HEK293 (cell line): ENCODE measurements at regions not wholly inside any gene's neighbourhood (a gene's known extent, or its start where the extent isn't known, plus 50 kb on each side); places are given as distances from the start of the nearest gene placed in this dataset.

Experiments used
- CTCF ChIA-PET: fragments of 350-600 bp; formaldehyde crosslinking; extraction: SDS; loops from one replicate; lab custom pipeline; 2021; ENCODE audit warnings: antibody characterized with exemption; lab: Yijun Ruan, JAX
- POLR2A ChIA-PET: fragments of 300-600 bp; formaldehyde crosslinking; extraction: SDS; loops from one replicate; lab custom pipeline; 2020; ENCODE audit warnings: antibody characterized with exemption, inconsistent platforms; lab: Yijun Ruan, JAX
- H3K27ac ChIP-seq: fragments of 200-500 bp; sonication (Bioruptor generic); 2 replicates; pipeline ENCODE4 v1.5.1; 2014; ENCODE audit warnings: low read depth, low read length, control low read depth, inconsistent platforms; ENCODE audit errors: extremely low read depth
- H3K36me3 ChIP-seq, 2 experiments: fragments of 200-500 bp in 1 of 2; sonication (Bioruptor generic) in 1 of 2; 1 replicate in 1 of 2; 2 replicates in 1 of 2; pipeline ENCODE4 v1.5.1; 2014 to 2017; ENCODE audit warnings: inconsistent platforms in 2 of 2, low read length in 2 of 2; ENCODE audit not compliant: control insufficient read depth in 2 of 2, insufficient read depth in 1 of 2
- H3K4me1 ChIP-seq: fragments of 200-500 bp; sonication (Bioruptor generic); 2 replicates; pipeline ENCODE4 v1.5.1; 2014; ENCODE audit warnings: mild to moderate bottlenecking, low read length, inconsistent platforms; ENCODE audit not compliant: control insufficient read depth, insufficient read depth
- H3K4me3 ChIP-seq: 2 replicates; pipeline ENCODE4 v1.5.1; 2011; ENCODE audit warnings: low read depth, mild to moderate bottlenecking, control low read depth, low read length, moderate library complexity
- H3K9me3 ChIP-seq: fragments of 200-500 bp; sonication (Bioruptor generic); 2 replicates; pipeline ENCODE4 v1.5.1; 2014; ENCODE audit warnings: low read depth, low read length, inconsistent platforms; ENCODE audit not compliant: control insufficient read depth, insufficient read depth
- GLIS2 ChIP-seq: fragments of 450-650 bp; formaldehyde crosslinking; IDR thresholded peaks from 2 replicates; pipeline ENCODE4 v1.5.1; 2016; ENCODE audit warnings: missing biosample characterization, missing genetic modification characterization
- KLF9 ChIP-seq: fragments of 450-650 bp; formaldehyde crosslinking; IDR thresholded peaks from 2 replicates; pipeline ENCODE4 v1.5.1; 2016; ENCODE audit warnings: missing biosample characterization, missing genetic modification characterization, low read depth
- RBAK ChIP-seq: fragments of 450-650 bp; formaldehyde crosslinking; IDR thresholded peaks from 2 replicates; pipeline ENCODE4 v1.5.1; 2016; ENCODE audit warnings: missing biosample characterization, missing genetic modification characterization
- WT1 ChIP-seq: fragments of 450-650 bp; formaldehyde crosslinking; IDR thresholded peaks from 2 replicates; pipeline ENCODE4 v1.5.1; 2016; ENCODE audit warnings: missing biosample characterization, missing genetic modification characterization
- ZNF132 ChIP-seq: fragments of 450-650 bp; formaldehyde crosslinking; IDR thresholded peaks from 2 replicates; pipeline ENCODE4 v1.5.1; 2017; ENCODE audit warnings: missing biosample characterization, missing genetic modification characterization, borderline replicate concordance
- ZNF133 ChIP-seq: fragments of 450-650 bp; formaldehyde crosslinking; IDR thresholded peaks from 2 replicates; pipeline ENCODE4 v1.5.1; 2016; ENCODE audit warnings: missing biosample characterization, missing genetic modification characterization
- ZNF146 ChIP-seq: fragments of 450-650 bp; formaldehyde crosslinking; IDR thresholded peaks from 2 replicates; pipeline ENCODE4 v1.5.1; 2016; ENCODE audit warnings: missing biosample characterization, missing genetic modification characterization
- ZNF426 ChIP-seq: fragments of 450-650 bp; formaldehyde crosslinking; IDR thresholded peaks from 2 replicates; pipeline ENCODE4 v1.5.1; 2017; ENCODE audit warnings: missing biosample characterization, missing genetic modification characterization, mild to moderate bottlenecking, inconsistent platforms, moderate library complexity
- ZNF501 ChIP-seq: fragments of 450-650 bp; formaldehyde crosslinking; IDR thresholded peaks from 2 replicates; pipeline ENCODE4 v1.5.1; 2016; ENCODE audit warnings: missing biosample characterization, missing genetic modification characterization
- ZNF521 ChIP-seq: fragments of 450-650 bp; formaldehyde crosslinking; IDR thresholded peaks from 2 replicates; pipeline ENCODE4 v1.5.1; 2017; ENCODE audit warnings: missing biosample characterization, mild to moderate bottlenecking, missing genetic modification characterization
- ZNF561 ChIP-seq: fragments of 450-650 bp; IDR thresholded peaks from 2 replicates; pipeline ENCODE4 v1.5.1; 2018; ENCODE audit warnings: missing biosample characterization, missing genetic modification characterization, borderline replicate concordance
- ZNF76 ChIP-seq: fragments of 450-650 bp; formaldehyde crosslinking; IDR thresholded peaks from 2 replicates; pipeline ENCODE4; 2016; ENCODE audit warnings: low read depth, missing biosample characterization, missing genetic modification characterization, borderline replicate concordance
- ZNF777 ChIP-seq: fragments of 450-650 bp; formaldehyde crosslinking; IDR thresholded peaks from 2 replicates; pipeline ENCODE4 v1.5.1; 2017; ENCODE audit warnings: missing biosample characterization, missing genetic modification characterization, borderline replicate concordance
- TF ChIP-seq, protein P1 (sequence below): fragments of 450-650 bp; formaldehyde crosslinking; conservative IDR thresholded peaks from 2 replicates; pipeline ENCODE4 v1.5.1; 2016; ENCODE audit warnings: low read depth, missing biosample characterization, missing genetic modification characterization
- TF ChIP-seq, protein P2 (sequence below): fragments of 450-650 bp; formaldehyde crosslinking; IDR thresholded peaks from 2 replicates; pipeline ENCODE4 v1.5.1; 2017; ENCODE audit warnings: missing biosample characterization, missing genetic modification characterization
- TF ChIP-seq, protein P3 (sequence below): fragments of 450-650 bp; formaldehyde crosslinking; IDR thresholded peaks from 2 replicates; pipeline ENCODE4 v1.5.1; 2016; ENCODE audit warnings: missing biosample characterization, missing genetic modification characterization
- TF ChIP-seq, protein P4 (sequence below): fragments of 450-650 bp; formaldehyde crosslinking; IDR thresholded peaks from 2 replicates; pipeline ENCODE4 v1.5.1; 2016; ENCODE audit warnings: missing biosample characterization, missing genetic modification characterization
- TF ChIP-seq, protein P5 (sequence below): fragments of 450-650 bp; formaldehyde crosslinking; IDR thresholded peaks from 2 replicates; pipeline ENCODE4 v1.5.1; 2016; ENCODE audit warnings: missing biosample characterization, missing genetic modification characterization, low read depth

DNA sequence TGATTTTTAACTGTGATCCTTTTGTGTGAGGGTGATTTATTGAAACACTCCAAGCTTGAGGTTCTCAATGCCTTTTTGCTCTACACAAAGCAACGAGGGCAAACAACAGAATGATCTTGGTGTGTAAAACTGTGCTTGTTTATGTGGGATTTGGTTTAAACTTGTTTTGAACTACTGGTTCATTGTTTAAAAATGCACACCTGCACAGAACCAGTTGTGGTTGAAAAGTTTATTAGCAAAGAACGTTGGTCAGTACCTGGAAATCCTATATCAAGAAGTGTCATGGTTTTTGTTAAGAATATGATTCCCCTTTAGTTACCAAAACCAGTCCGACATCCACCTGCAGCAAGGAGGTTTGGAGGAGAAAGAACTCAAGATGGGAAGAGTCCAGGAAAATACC, 239.4 kb downstream of the WNT5A start (continued):
- TF ChIP-seq, protein P1, sequence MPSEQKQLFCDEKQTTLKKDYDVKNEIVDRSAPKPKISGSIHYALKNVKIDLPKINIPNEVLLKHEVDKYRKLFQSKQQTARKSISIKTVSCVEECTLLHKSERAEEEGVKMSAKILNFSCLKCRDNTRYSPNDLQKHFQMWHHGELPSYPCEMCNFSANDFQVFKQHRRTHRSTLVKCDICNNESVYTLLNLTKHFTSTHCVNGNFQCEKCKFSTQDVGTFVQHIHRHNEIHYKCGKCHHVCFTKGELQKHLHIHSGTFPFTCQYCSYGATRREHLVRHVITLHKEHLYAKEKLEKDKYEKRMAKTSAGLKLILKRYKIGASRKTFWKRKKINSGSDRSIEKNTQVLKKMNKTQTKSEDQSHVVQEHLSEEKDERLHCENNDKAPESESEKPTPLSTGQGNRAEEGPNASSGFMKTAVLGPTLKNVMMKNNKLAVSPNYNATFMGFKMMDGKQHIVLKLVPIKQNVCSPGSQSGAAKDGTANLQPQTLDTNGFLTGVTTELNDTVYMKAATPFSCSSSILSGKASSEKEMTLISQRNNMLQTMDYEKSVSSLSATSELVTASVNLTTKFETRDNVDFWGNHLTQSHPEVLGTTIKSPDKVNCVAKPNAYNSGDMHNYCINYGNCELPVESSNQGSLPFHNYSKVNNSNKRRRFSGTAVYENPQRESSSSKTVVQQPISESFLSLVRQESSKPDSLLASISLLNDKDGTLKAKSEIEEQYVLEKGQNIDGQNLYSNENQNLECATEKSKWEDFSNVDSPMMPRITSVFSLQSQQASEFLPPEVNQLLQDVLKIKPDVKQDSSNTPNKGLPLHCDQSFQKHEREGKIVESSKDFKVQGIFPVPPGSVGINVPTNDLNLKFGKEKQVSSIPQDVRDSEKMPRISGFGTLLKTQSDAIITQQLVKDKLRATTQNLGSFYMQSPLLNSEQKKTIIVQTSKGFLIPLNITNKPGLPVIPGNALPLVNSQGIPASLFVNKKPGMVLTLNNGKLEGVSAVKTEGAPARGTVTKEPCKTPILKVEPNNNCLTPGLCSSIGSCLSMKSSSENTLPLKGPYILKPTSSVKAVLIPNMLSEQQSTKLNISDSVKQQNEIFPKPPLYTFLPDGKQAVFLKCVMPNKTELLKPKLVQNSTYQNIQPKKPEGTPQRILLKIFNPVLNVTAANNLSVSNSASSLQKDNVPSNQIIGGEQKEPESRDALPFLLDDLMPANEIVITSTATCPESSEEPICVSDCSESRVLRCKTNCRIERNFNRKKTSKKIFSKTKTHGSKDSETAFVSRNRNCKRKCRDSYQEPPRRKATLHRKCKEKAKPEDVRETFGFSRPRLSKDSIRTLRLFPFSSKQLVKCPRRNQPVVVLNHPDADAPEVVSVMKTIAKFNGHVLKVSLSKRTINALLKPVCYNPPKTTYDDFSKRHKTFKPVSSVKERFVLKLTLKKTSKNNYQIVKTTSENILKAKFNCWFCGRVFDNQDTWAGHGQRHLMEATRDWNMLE (tag by site-specific recombination), result no peak

DNA sequence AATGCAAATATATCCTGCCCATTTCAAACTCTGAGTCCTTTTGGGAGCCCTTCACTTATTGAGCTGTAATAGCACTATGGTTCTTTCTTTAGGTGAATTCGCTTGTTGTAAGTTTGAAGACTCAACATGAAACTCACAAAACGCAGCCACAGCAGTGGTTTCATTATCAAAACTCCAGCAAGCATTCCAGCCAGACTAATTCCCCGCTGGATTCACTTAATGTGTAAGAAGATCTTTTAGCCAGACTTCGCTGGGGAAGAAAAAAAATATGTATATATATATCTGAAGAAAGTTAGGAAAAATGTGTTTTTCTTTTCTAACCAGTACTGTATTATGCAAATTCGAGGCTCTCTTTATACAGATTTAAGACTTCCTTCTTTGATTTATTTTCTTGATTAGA, 241.1 kb downstream of the WNT5A start:
- CTCF ChIA-PET, result no interaction called here

DNA sequence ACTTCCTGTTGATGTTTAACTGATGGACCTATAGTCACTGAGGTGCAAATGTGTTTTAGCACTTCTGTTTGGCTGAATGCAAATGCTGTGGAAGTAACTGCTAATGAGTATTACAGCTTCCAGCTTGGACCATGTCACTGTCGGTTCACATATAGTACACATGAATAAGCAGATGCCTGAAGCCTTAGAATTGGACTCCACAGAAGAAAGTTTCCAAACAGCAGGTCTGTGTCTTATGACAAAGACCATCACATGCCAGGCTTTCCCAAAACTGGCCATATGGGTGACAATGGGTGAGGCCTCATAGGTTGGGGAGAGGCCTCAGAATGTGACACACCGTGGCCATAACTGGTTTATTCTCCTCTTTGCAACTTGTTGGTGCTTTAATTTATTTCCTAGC, 241.8 kb downstream of the WNT5A start:
- TF ChIP-seq ZNF501 (no peak), RBAK (tag by site-specific recombination) (no peak)
- Histone ChIP-seq H3K27ac (no peak overlapping the region), H3K36me3 (no peaks in the 10 kb centered on the region), H3K9me3 (no peaks in the 10 kb centered on the region), H3K4me1 (0 out of 2 replicates have a peak, but pooled peaks cover 2% of the 10 kb centered on the region), H3K4me3 (no peak overlapping the region)
- CTCF ChIA-PET, result no interaction called here
- POLR2A ChIA-PET, result no interaction called here

More for the DNA sequence above, 241.1 kb downstream of the WNT5A start:
- Histone ChIP-seq H3K4me1 (0 out of 2 replicates have a peak, but pooled peaks cover 2% of the 10 kb centered on the region), H3K27ac (no peak overlapping the region), H3K4me3 (no peak overlapping the region), H3K36me3 (no peaks in the 10 kb centered on the region), H3K9me3 (no peaks in the 10 kb centered on the region)
- POLR2A ChIA-PET, result interaction anchor here (0.5 kb wide), 1 partner anchor 43 kb away, joined by 3 read pairs; no protein-coding TSS in a partner anchor
- TF ChIP-seq, protein P2, sequence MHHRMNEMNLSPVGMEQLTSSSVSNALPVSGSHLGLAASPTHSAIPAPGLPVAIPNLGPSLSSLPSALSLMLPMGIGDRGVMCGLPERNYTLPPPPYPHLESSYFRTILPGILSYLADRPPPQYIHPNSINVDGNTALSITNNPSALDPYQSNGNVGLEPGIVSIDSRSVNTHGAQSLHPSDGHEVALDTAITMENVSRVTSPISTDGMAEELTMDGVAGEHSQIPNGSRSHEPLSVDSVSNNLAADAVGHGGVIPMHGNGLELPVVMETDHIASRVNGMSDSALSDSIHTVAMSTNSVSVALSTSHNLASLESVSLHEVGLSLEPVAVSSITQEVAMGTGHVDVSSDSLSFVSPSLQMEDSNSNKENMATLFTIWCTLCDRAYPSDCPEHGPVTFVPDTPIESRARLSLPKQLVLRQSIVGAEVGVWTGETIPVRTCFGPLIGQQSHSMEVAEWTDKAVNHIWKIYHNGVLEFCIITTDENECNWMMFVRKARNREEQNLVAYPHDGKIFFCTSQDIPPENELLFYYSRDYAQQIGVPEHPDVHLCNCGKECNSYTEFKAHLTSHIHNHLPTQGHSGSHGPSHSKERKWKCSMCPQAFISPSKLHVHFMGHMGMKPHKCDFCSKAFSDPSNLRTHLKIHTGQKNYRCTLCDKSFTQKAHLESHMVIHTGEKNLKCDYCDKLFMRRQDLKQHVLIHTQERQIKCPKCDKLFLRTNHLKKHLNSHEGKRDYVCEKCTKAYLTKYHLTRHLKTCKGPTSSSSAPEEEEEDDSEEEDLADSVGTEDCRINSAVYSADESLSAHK, result peak; percentile 59; the same call in 1 of the 2 replicates
- TF ChIP-seq, protein P3, sequence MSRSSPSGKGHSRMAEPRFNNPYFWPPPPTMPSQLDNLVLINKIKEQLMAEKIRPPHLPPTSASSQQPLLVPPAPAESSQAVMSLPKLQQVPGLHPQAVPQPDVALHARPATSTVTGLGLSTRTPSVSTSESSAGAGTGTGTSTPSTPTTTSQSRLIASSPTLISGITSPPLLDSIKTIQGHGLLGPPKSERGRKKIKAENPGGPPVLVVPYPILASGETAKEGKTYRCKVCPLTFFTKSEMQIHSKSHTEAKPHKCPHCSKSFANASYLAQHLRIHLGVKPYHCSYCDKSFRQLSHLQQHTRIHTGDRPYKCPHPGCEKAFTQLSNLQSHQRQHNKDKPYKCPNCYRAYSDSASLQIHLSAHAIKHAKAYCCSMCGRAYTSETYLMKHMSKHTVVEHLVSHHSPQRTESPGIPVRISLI, result no peak

DNA sequence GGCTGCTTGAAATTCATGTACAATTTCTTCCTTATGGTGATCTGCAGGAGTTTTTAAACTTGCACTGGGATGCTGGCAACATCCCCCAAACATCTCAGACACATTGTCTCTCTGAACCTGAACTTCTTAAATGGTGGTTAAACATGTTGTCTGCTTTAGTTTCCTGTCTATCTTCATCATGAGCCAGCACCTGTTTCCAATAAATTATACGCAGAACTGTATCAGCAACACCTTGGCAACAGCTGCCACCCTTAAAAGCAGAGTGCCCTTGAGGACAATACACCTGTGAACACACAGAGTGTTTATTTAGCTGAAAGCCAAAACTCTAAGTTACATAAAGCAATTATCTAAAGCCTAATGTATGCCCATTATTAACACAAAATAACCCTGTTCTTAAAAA, 242.9 kb downstream of the WNT5A start:
- POLR2A ChIA-PET, result no interaction called here
- Histone ChIP-seq H3K9me3 (no peaks in the 10 kb centered on the region), H3K4me1 (0 out of 2 replicates have a peak, but pooled peaks cover 2% of the 10 kb centered on the region), H3K4me3 (no peak overlapping the region), H3K36me3 (no peaks in the 10 kb centered on the region), H3K27ac (no peak overlapping the region)
- CTCF ChIA-PET, result interaction anchor here (0.7 kb wide), 1 partner anchor 433 kb away, joined by 3 read pairs; no protein-coding TSS in a partner anchor
- TF ChIP-seq ZNF561 (tag by site-specific recombination) (no peak), ZNF777 (tag by site-specific recombination) (no peak), ZNF146 (tag by site-specific recombination) (no peak), ZNF426 (tag by site-specific recombination) (no peak), WT1 (no peak), KLF9 (tag by site-specific recombination) (no peak), ZNF521 (tag by site-specific recombination) (no peak), ZNF76 (tag by site-specific recombination) (no peak), ZNF132 (tag by site-specific recombination) (no peak), GLIS2 (tag by site-specific recombination) (no peak), ZNF133 (tag by site-specific recombination) (no peak)
- TF ChIP-seq, protein P4, sequence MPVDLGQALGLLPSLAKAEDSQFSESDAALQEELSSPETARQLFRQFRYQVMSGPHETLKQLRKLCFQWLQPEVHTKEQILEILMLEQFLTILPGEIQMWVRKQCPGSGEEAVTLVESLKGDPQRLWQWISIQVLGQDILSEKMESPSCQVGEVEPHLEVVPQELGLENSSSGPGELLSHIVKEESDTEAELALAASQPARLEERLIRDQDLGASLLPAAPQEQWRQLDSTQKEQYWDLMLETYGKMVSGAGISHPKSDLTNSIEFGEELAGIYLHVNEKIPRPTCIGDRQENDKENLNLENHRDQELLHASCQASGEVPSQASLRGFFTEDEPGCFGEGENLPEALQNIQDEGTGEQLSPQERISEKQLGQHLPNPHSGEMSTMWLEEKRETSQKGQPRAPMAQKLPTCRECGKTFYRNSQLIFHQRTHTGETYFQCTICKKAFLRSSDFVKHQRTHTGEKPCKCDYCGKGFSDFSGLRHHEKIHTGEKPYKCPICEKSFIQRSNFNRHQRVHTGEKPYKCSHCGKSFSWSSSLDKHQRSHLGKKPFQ, result no peak
- TF ChIP-seq, protein P5, sequence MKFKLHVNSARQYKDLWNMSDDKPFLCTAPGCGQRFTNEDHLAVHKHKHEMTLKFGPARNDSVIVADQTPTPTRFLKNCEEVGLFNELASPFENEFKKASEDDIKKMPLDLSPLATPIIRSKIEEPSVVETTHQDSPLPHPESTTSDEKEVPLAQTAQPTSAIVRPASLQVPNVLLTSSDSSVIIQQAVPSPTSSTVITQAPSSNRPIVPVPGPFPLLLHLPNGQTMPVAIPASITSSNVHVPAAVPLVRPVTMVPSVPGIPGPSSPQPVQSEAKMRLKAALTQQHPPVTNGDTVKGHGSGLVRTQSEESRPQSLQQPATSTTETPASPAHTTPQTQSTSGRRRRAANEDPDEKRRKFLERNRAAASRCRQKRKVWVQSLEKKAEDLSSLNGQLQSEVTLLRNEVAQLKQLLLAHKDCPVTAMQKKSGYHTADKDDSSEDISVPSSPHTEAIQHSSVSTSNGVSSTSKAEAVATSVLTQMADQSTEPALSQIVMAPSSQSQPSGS (tag by site-specific recombination), result no peak
